GM12875 (cell line): ENCODE measurements at regions not wholly inside any gene's neighbourhood (a gene's known extent, or its start where the extent isn't known, plus 50 kb on each side); places are given as distances from the start of the nearest gene placed in this dataset.

Experiments used
- H3K4me3 ChIP-seq: one replicate; pipeline ENCODE4 v1.5.1; 2011; ENCODE audit warnings: low read depth, low read length, control low read depth
- CTCF ChIP-seq: IDR thresholded peaks from 2 replicates; pipeline ENCODE4 v1.5.1; 2011; ENCODE audit warnings: low read depth, mild to moderate bottlenecking, control low read depth, inconsistent platforms, low read length, moderate library complexity, borderline replicate concordance; ENCODE audit not compliant: insufficient read depth

- H3K4me3 ChIP-seq: no peak overlapping the region
- TF ChIP-seq CTCF: no peak
Measured at GRCh38 chr13:95432141-95432540, 120.4 kb upstream of the CLDN10 start.

GRCh38 chr13:95433537-95433936 is 119.0 kb upstream of the CLDN10 start:
- TF ChIP-seq CTCF: no peak
- no peak overlapping the region for H3K4me3 ChIP-seq

GRCh38 chr13:95434111-95434510 is 118.4 kb upstream of the CLDN10 start:
- no peak overlapping the region for H3K4me3 ChIP-seq
- TF ChIP-seq CTCF: no peak

GRCh38 chr13:95437561-95437960 is 115.0 kb upstream of the CLDN10 start:
- H3K4me3 ChIP-seq: no peak overlapping the region
- TF ChIP-seq CTCF: no peak

- TF ChIP-seq CTCF: no peak
- H3K4me3 ChIP-seq: no peak overlapping the region
Measured at GRCh38 chr13:95438297-95438696, 114.2 kb upstream of the CLDN10 start.

GRCh38 chr13:95440441-95441088 is 112.0 kb upstream of the CLDN10 start:
- H3K4me3 ChIP-seq: no peak overlapping the region

More at GRCh38 chr13:95440441-95441088, 112.0 kb upstream of the CLDN10 start:
- TF ChIP-seq CTCF: no peak
